C4-2B (cell line): ENCODE measurements at regions not wholly inside any gene's neighbourhood (a gene's known extent, or its start where the extent isn't known, plus 50 kb on each side); places are given as distances from the start of the nearest gene placed in this dataset.

Source experiments
- H3K27ac ChIP-seq: fragments of 450-650 bp; 2 replicates; pipeline ENCODE4 v1.5.1; 2017
- CTCF ChIP-seq: fragments of 450-650 bp; conservative IDR thresholded peaks from 2 replicates; pipeline ENCODE4 v1.5.1; 2017; ENCODE audit warnings: mild to moderate bottlenecking
- ZFX ChIP-seq: fragments of 450-650 bp; IDR thresholded peaks from 2 replicates; pipeline ENCODE4 v1.6.1; 2017

DNA sequence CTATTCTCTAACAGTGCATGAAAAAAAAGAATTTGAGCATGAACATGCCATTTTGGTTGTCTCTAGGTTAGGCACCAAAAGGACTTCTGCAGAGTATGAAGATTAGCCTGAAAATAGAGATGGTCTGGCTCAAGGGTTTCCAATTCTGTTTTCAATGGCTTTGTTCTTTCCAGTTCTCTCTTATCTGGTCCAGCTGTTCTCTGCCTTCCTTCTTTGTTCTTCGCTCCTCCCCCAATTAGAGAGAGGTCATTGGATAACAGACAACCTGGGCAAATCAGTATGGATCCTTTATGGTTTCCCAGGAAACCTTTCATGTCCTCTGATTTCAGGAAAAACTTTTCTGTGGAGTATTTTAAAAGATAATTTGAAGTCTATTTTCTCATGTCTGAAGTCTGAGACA, 623.4 kb downstream of the PCDH17 start:
- TF ChIP-seq ZFX: no peak
- TF ChIP-seq CTCF: no peak
- H3K27ac ChIP-seq: no peak overlapping the region

GRCh38 chr13:58266271-58266670, 634.7 kb downstream of the PCDH17 start:
- TF ChIP-seq ZFX (no peak), CTCF (no peak)
- H3K27ac ChIP-seq: no peak overlapping the region

GRCh38 chr13:58298556-58299135, 667.1 kb downstream of the PCDH17 start:
- no peak for TF ChIP-seq ZFX
- no peak for TF ChIP-seq CTCF
- H3K27ac ChIP-seq: no peak overlapping the region

DNA sequence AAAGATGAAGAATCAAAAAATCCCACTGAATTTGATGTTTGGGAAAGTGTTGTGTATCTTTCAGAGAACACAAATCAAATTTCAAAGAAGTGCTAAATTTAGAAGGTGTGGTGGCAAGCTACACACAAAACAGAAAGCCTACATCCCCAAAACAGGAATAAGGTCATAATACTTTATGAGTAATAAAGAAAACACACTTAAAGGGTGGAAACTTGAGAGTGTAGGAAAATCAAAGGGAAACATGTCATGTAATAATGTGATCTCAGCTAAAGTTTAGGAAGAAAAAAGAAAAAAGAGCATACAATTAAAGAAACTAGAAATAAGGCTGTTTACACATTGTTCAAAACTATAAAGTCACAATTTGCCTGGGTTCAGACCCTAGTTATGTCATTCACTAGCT, 668.7 kb downstream of the PCDH17 start:
- TF ChIP-seq ZFX: no peak
- TF ChIP-seq CTCF: no peak

GRCh38 chr13:58300974-58301681, 669.6 kb downstream of the PCDH17 start:
- TF ChIP-seq CTCF (no peak), ZFX (no peak)
- H3K27ac ChIP-seq: no peak overlapping the region

More for the DNA sequence above, 668.7 kb downstream of the PCDH17 start:
- H3K27ac ChIP-seq: no peak overlapping the region

GRCh38 chr13:58302349-58302748, 670.8 kb downstream of the PCDH17 start:
- no peak overlapping the region for H3K27ac ChIP-seq
- TF ChIP-seq ZFX (no peak), CTCF (no peak)

GRCh38 chr13:58306062-58306461, 674.5 kb downstream of the PCDH17 start:
- no peak overlapping the region for H3K27ac ChIP-seq
- TF ChIP-seq CTCF: no peak
